ENCODE measurements at regions not wholly inside any gene's neighbourhood (a gene's known extent, or its start where the extent isn't known, plus 50 kb on each side); places are given as distances from the start of the nearest gene placed in this dataset.

- DNase-seq = no peak
Observed at GRCh38 chr2:82735336-82735735, 1723.7 kb downstream of the SUCLG1 start.

GRCh38 chr2:82731824-82732223 lies 1727.3 kb downstream of the SUCLG1 start:
- DNase-seq = no peak

- no peak for DNase-seq
Observed at GRCh38 chr2:82730811-82731210, 1728.3 kb downstream of the SUCLG1 start.

- DNase-seq = no peak
Observed at GRCh38 chr2:82728090-82728489, 1731.0 kb downstream of the SUCLG1 start.

- DNase-seq = no peak
Observed at GRCh38 chr2:82708681-82709080, 1750.4 kb downstream of the SUCLG1 start.

- DNase-seq = no peak
Observed at GRCh38 chr2:82697231-82697630, 1761.8 kb downstream of the SUCLG1 start.

- DNase-seq = no peak
Observed at GRCh38 chr2:82694431-82694830, 1764.6 kb downstream of the SUCLG1 start.

GRCh38 chr2:82690757-82691411 lies 1768.2 kb downstream of the SUCLG1 start:
- DNase-seq = no peak

GRCh38 chr2:82675186-82675585 lies 1783.9 kb downstream of the SUCLG1 start:
- no peak for DNase-seq

GRCh38 chr2:82674652-82675051 lies 1784.4 kb downstream of the SUCLG1 start:
- DNase-seq = no peak

GRCh38 chr2:82667491-82667890 lies 1791.6 kb downstream of the SUCLG1 start:
- no peak for DNase-seq

GRCh38 chr2:82665691-82666090 lies 1793.4 kb downstream of the SUCLG1 start:
- DNase-seq = no peak

GRCh38 chr2:82657106-82657505 lies 1802.0 kb downstream of the SUCLG1 start:
- no peak for DNase-seq

GRCh38 chr2:82656420-82656819 lies 1802.7 kb downstream of the SUCLG1 start:
- no peak for DNase-seq

- DNase-seq = no peak
Observed at GRCh38 chr2:82652117-82652516, 1807.0 kb downstream of the SUCLG1 start.

- no peak for DNase-seq
Observed at GRCh38 chr2:82650038-82650437, 1809.0 kb downstream of the SUCLG1 start.

GRCh38 chr2:82641598-82642180 lies 1817.4 kb downstream of the SUCLG1 start:
- no peak for DNase-seq

- DNase-seq = no peak
Observed at GRCh38 chr2:82636402-82637020, 1822.6 kb downstream of the SUCLG1 start.

GRCh38 chr2:82599021-82599420 lies 1860.1 kb downstream of the SUCLG1 start:
- no peak for DNase-seq

- no peak for DNase-seq
Observed at GRCh38 chr2:82596581-82596980, 1862.5 kb downstream of the SUCLG1 start.

- no peak for DNase-seq
Observed at GRCh38 chr2:82591718-82592117, 1867.4 kb downstream of the SUCLG1 start.

- DNase-seq = no peak
Observed at GRCh38 chr2:82576656-82577055, 1882.4 kb downstream of the SUCLG1 start.

GRCh38 chr2:82539280-82539621 lies 1919.8 kb downstream of the SUCLG1 start:
- DNase-seq = no peak

GRCh38 chr2:82538590-82539279 lies 1920.3 kb downstream of the SUCLG1 start:
- DNase-seq = no peak
